ENCODE measurements at regions not wholly inside any gene's neighbourhood (a gene's known extent, or its start where the extent isn't known, plus 50 kb on each side); places are given as distances from the start of the nearest gene placed in this dataset.

DNA sequence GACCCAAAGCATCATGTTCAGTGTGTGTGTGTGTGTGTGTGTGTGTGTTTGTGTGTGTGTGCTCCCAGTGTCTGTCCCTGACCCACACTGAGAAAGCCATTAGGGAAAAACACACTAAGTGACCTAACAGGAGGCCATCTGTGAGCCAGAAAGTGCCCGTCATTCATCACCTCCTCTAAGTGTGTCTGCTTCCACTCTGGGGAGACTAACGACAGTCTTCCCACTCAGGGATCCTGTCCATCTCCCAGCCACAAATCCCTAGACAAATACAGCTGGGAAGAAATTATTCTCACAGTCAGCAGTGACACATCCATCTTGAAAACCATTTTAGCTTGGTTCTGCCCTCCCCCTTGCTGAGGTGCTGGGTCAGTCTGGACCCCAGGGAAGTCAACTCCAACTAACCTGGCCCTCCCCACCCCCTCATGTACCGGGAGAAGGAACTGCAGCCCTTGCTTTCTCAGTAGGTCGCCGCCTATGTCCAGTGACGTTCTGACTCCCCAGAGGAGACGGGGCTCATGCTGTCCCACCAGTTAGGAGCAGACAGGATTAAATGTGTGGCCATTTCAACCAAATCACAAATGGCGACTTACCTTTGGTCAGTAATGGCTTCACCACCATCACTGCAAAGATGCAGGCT is 296.5 kb upstream of the ZNF32 start:
- CTCF ChIA-PET: no interaction called here
- DNase-seq (ENCODE audit: low read depth): no peak
- H3K36me3 ChIP-seq (ENCODE audit: control insufficient read depth, insufficient read depth, low read length): no peaks in the 10 kb centered on the region
- no peak overlapping the region for H3K4me3 ChIP-seq (ENCODE audit: low read depth, low read length)
- TF ChIP-seq, protein P1, sequence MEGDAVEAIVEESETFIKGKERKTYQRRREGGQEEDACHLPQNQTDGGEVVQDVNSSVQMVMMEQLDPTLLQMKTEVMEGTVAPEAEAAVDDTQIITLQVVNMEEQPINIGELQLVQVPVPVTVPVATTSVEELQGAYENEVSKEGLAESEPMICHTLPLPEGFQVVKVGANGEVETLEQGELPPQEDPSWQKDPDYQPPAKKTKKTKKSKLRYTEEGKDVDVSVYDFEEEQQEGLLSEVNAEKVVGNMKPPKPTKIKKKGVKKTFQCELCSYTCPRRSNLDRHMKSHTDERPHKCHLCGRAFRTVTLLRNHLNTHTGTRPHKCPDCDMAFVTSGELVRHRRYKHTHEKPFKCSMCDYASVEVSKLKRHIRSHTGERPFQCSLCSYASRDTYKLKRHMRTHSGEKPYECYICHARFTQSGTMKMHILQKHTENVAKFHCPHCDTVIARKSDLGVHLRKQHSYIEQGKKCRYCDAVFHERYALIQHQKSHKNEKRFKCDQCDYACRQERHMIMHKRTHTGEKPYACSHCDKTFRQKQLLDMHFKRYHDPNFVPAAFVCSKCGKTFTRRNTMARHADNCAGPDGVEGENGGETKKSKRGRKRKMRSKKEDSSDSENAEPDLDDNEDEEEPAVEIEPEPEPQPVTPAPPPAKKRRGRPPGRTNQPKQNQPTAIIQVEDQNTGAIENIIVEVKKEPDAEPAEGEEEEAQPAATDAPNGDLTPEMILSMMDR (IDR thresholded peaks at IDR 0.05; ENCODE audit: insufficient read depth, low read depth, low read length): no peak
- H3K27me3 ChIP-seq (ENCODE audit: control insufficient read depth, insufficient read depth, low read length): no peaks in the 10 kb centered on the region
- POLR2A ChIA-PET: no interaction called here

DNA sequence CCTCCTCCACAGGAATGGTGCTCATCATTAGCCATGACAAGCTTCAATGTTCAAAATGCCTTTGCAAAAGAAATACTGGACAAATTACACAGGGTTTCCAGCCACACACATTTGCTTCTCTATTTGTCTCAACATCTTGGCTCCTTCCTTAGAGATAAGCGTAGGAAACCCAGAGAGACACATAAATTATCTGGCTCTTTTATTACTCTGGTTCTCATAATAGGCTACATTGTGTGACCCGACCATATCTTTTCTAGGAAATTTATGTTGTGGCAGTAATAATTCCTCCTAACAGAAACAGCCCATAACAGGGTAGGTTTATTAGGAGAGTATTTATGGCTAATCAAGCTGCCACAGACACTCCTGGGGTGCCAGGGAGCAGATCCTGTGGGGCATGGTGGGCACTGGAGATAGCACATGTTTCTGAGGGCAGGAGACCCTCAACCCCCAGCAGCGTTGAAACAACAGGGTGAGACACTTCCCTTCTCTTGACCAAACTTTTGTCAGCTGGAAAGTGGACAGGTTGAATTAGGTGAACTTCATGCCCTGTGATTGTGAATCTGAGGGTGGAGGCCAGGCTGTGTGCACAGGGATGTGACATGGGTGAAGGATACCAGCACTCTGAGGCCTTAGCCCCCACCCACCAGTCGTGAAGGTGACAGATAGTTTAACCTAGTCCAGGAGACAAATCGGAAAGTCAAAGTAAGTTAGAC is 295.9 kb upstream of the ZNF32 start:
- no peaks in the 10 kb centered on the region for H3K27me3 ChIP-seq (ENCODE audit: control insufficient read depth, insufficient read depth, low read length)
- H3K36me3 ChIP-seq (ENCODE audit: control insufficient read depth, insufficient read depth, low read length): no peaks in the 10 kb centered on the region
- ChIA-PET POLR2A (no interaction called here), CTCF (no interaction called here)
- no peak overlapping the region for H3K4me3 ChIP-seq (ENCODE audit: low read depth, low read length)
- DNase-seq (ENCODE audit: low read depth): no peak
- TF ChIP-seq, protein P1 (IDR thresholded peaks at IDR 0.05; ENCODE audit: insufficient read depth, low read depth, low read length): no peak

DNA sequence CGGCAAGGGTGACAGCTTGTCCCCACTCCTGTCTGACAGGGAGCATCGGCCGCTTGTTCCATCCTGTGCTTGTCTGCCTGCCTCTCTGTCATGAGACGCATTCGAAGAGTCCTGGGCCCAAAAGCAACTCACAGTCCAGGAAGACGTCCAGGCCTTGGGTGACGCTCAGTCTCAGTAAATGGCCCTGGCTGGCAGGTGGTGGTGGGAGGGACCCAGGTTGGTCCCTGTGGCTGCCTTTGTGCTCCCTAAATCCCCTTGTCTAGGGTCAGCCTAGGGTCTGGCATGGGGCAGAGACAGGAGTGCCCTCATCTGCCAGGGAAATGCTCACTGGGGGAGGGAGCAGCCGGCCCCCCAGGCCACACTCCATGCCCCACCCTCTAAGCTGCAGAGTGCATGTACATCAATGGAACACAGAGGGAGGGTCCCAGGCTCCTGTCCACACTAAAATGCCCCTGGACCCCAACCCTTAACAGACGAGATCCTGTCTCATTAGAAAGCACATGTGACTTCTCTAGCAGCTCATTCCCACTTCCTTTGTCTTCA is 295.2 kb upstream of the ZNF32 start:
- no peak for DNase-seq (ENCODE audit: low read depth)

DNA sequence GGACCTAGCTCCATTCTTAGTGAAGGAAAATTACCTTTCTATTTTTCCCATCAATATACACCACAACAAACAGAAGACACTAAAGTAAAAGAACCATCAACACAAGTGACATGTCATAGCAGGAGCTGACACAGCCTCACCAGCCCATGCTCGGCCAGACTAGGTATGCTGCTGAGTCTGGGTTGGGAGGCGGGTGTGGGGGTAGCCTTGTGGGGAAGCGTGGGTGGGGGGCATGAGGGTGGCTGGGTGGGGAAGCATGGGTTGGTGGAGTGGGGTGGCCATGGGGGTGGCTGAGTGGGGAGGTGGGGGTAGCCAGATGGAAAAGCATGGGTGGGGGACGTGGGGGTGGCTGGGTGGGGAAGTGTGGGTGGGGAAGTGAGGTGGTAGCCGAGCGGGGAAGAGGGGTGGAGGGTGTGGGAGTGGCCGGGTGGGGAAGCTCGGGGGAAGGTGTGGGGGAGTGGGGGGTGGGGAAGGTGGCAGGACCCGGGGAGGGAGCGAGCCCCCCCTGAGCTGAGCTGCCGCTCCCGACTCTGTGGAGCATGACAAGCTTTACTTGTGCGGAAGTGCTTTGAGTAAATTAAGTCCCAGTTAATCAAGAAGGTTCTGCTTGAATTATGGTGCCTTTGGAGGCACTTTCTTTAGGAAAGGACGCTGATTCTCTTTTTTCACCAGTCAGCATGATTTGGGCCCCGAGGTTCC is 294.6 kb upstream of the ZNF32 start:
- CTCF ChIA-PET: interaction anchor here (1.5 to 1.9 kb wide), 2 partner anchors 11 to 252 kb away, joined by 3 to 8 read pairs; no protein-coding TSS in a partner anchor
- TF ChIP-seq, protein P1 (IDR thresholded peaks at IDR 0.05; ENCODE audit: insufficient read depth, low read depth, low read length): no peak
- no peak for DNase-seq (ENCODE audit: low read depth)
- POLR2A ChIA-PET: interaction anchor here (0.6 kb wide), 1 partner anchor 12 kb away, joined by 3 read pairs; no protein-coding TSS in a partner anchor
- H3K36me3 ChIP-seq (ENCODE audit: control insufficient read depth, insufficient read depth, low read length): no peaks in the 10 kb centered on the region
- no peak overlapping the region for H3K4me3 ChIP-seq (ENCODE audit: low read depth, low read length)
- H3K27me3 ChIP-seq (ENCODE audit: control insufficient read depth, insufficient read depth, low read length): no peaks in the 10 kb centered on the region

More for the DNA sequence above, 295.2 kb upstream of the ZNF32 start:
- CTCF ChIA-PET: interaction anchor here (1.5 kb wide), 1 partner anchor 252 kb away, joined by 3 read pairs; no protein-coding TSS in a partner anchor
- TF ChIP-seq, protein P1 (IDR thresholded peaks at IDR 0.05; ENCODE audit: insufficient read depth, low read depth, low read length): no peak
- no peaks in the 10 kb centered on the region for H3K27me3 ChIP-seq (ENCODE audit: control insufficient read depth, insufficient read depth, low read length)
- no peaks in the 10 kb centered on the region for H3K36me3 ChIP-seq (ENCODE audit: control insufficient read depth, insufficient read depth, low read length)
- no peak overlapping the region for H3K4me3 ChIP-seq (ENCODE audit: low read depth, low read length)
- POLR2A ChIA-PET: no interaction called here
